ENCODE measurements at regions not wholly inside any gene's neighbourhood (a gene's known extent, or its start where the extent isn't known, plus 50 kb on each side); places are given as distances from the start of the nearest gene placed in this dataset.

DNA sequence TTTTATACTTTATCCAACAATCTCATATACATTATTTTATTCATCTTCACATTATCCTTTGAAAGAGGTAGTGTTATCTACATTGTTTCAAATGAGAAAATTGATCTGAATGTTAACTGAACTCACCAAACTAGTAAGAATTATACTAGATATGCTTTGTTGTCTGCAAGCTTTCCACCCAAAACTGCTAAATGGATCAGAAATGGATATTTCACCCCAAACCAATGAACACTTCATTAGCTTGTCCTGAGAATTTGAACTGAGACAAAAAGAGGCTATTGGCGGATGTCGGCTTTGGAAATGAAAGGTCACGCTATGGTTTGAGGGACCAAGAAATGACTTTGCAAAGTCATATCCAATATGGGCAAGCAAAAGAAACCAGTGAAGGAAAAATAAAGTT lies 201.9 kb upstream of the TRPM3 start:
- in situ Hi-C loops (cut with HindIII; ENCODE audit: low pct_ligation_motif_present, low sequenced_read_pairs): loop anchor here (25.0 kb wide), 1 partner anchor 464 kb away; no protein-coding TSS in a partner anchor

DNA sequence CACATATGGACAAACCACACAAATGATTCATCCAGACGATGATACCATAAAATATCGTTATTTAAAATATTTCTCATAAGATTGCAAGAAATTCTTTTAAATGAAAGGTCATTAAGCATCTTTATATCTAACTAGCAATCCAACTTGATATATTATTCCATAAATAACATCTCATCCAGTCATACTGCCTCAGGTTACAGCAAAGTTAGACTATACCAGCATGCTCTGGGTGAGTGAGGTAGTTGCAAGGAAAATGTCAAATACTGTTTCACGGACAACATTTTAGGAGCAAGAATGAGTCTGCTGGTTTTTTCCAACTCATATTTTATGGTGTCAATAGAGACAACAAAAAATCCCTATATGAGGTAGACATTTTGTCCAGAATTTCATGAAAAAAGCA lies 200.9 kb upstream of the TRPM3 start:
- in situ Hi-C loops (cut with HindIII; ENCODE audit: low pct_ligation_motif_present, low sequenced_read_pairs): loop anchor here (25.0 kb wide), 1 partner anchor 465 kb away; no protein-coding TSS in a partner anchor
- no peak overlapping the region for H3K27ac ChIP-seq
- H3K4me3 ChIP-seq (ENCODE audit: low read depth, low read length): no peak overlapping the region
- H3K36me3 ChIP-seq (replicated peaks): no peaks in the 10 kb centered on the region
- H3K27me3 ChIP-seq (replicated peaks): no peaks in the 10 kb centered on the region
- TF ChIP-seq, protein P1, sequence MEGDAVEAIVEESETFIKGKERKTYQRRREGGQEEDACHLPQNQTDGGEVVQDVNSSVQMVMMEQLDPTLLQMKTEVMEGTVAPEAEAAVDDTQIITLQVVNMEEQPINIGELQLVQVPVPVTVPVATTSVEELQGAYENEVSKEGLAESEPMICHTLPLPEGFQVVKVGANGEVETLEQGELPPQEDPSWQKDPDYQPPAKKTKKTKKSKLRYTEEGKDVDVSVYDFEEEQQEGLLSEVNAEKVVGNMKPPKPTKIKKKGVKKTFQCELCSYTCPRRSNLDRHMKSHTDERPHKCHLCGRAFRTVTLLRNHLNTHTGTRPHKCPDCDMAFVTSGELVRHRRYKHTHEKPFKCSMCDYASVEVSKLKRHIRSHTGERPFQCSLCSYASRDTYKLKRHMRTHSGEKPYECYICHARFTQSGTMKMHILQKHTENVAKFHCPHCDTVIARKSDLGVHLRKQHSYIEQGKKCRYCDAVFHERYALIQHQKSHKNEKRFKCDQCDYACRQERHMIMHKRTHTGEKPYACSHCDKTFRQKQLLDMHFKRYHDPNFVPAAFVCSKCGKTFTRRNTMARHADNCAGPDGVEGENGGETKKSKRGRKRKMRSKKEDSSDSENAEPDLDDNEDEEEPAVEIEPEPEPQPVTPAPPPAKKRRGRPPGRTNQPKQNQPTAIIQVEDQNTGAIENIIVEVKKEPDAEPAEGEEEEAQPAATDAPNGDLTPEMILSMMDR (IDR thresholded peaks at IDR 0.05; ENCODE audit: low read depth, low read length, missing control alignments): no peak
- no peak for DNase-seq

More for the DNA sequence above, 201.9 kb upstream of the TRPM3 start:
- H3K27ac ChIP-seq: no peak overlapping the region
- no peaks in the 10 kb centered on the region for H3K27me3 ChIP-seq (replicated peaks)
- no peak for DNase-seq
- H3K36me3 ChIP-seq (replicated peaks): no peaks in the 10 kb centered on the region
- H3K4me3 ChIP-seq (ENCODE audit: low read depth, low read length): no peak overlapping the region
- TF ChIP-seq, protein P1 (IDR thresholded peaks at IDR 0.05; ENCODE audit: low read depth, low read length, missing control alignments): no peak

DNA sequence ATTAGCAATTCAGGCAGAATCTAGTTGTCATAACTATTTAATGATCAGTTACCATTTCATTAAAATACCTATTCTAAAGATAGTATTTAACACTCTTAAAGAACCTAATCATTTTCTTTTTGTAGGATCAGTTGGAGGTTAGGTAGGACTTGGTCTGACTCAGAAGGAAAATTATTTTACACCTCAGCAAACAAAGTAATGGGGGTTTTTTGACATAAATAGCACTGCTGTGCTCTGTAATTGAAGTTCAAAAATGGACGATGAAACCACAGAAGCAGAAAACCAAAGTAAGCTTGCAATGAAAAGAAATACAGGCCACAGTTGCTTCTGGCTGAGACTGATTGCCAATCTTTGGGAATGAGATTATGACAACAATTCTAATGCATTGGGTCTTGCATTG lies 187.0 kb upstream of the TRPM3 start:
- no peak overlapping the region for H3K27ac ChIP-seq
- no peak for DNase-seq
- no peak overlapping the region for H3K4me3 ChIP-seq (ENCODE audit: low read depth, low read length)
- H3K36me3 ChIP-seq (replicated peaks): no peaks in the 10 kb centered on the region
- TF ChIP-seq, protein P1 (IDR thresholded peaks at IDR 0.05; ENCODE audit: low read depth, low read length, missing control alignments): no peak
- H3K27me3 ChIP-seq (replicated peaks): no peaks in the 10 kb centered on the region
- in situ Hi-C loops (cut with HindIII; ENCODE audit: low pct_ligation_motif_present, low sequenced_read_pairs): loop anchor here (25.0 kb wide), 1 partner anchor 479 kb away; no protein-coding TSS in a partner anchor

DNA sequence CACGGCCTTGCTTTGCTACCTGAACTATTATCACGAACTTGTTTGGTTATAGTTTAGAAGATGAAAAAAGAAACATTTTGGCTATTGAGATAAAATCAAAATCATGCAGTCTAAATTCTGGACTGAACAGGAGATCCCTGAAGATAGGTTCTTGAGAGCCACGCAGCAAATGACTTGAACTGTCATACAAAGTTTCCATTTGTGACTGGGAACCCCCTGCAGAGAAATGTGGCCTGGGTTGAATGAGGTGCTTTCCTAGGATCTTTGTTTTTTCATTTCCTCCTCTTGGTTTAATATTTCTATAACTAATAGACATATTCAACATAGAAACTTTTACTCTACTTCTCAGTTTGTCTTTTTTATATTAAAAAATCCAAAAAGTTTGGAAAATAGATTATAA lies 184.7 kb upstream of the TRPM3 start:
- H3K27me3 ChIP-seq (replicated peaks): no peaks in the 10 kb centered on the region
- in situ Hi-C loops (cut with HindIII; ENCODE audit: low pct_ligation_motif_present, low sequenced_read_pairs): loop anchor here (25.0 kb wide), 1 partner anchor 481 kb away; no protein-coding TSS in a partner anchor
- no peak overlapping the region for H3K27ac ChIP-seq
- H3K36me3 ChIP-seq (replicated peaks): no peaks in the 10 kb centered on the region
- H3K4me3 ChIP-seq (ENCODE audit: low read depth, low read length): no peak overlapping the region
- DNase-seq: no peak
- TF ChIP-seq, protein P1 (IDR thresholded peaks at IDR 0.05; ENCODE audit: low read depth, low read length, missing control alignments): no peak

DNA sequence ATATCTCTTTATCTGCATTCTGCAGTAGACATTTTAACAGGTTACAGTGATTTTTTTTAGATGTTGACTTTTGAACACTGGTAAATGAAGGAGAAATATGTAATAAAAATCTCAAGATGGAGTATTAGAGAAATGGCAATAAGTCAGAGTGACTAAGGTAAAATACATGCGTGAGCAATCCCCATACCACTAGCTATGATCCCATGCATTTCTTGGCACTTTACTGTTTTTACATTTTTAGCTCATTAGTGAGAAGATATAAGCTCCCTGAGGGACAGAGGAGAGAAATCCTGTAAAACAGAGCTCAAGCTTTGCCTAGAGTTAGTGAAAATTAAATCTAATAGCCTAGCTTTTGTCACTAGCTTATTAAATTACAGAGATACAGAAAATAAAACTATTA lies 181.9 kb upstream of the TRPM3 start:
- no peaks in the 10 kb centered on the region for H3K27me3 ChIP-seq (replicated peaks)
- H3K4me3 ChIP-seq (ENCODE audit: low read depth, low read length): no peak overlapping the region
- TF ChIP-seq, protein P1 (IDR thresholded peaks at IDR 0.05; ENCODE audit: low read depth, low read length, missing control alignments): no peak
- no peaks in the 10 kb centered on the region for H3K36me3 ChIP-seq (replicated peaks)
- no peak for DNase-seq
- H3K27ac ChIP-seq: no peak overlapping the region
- in situ Hi-C loops (cut with HindIII; ENCODE audit: low pct_ligation_motif_present, low sequenced_read_pairs): loop anchor here (25.0 kb wide), 1 partner anchor 484 kb away; no protein-coding TSS in a partner anchor

DNA sequence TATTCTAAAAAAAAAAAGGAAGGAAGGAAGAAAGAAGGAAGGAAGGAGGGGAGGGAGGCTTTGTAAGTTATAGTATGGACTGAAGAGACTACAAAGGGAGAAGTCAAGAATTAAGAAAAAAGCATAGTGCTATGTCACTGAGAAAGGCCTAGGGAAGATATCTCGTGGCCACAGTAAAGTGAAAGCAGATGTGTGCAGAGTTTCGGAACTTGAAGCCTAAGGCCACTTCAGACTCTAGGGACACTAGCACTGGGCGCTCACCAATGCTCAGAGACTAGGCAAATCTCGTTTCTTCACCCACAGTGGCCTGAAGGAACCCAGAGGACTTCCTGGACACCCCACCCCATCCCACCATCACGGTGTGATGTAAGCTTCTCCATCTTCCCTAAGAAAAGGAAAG lies 181.4 kb upstream of the TRPM3 start:
- no peak for DNase-seq
- in situ Hi-C loops (cut with HindIII; ENCODE audit: low pct_ligation_motif_present, low sequenced_read_pairs): loop anchor here (25.0 kb wide), 1 partner anchor 485 kb away; no protein-coding TSS in a partner anchor
- Histone ChIP-seq H3K27me3 (replicated peaks) (no peaks in the 10 kb centered on the region), H3K27ac (no peak overlapping the region), H3K4me3 (ENCODE audit: low read depth, low read length) (no peak overlapping the region), H3K36me3 (replicated peaks) (no peaks in the 10 kb centered on the region)
- TF ChIP-seq, protein P1 (IDR thresholded peaks at IDR 0.05; ENCODE audit: low read depth, low read length, missing control alignments): no peak
